GM18873 (cell line): ENCODE measurements at regions not wholly inside any gene's neighbourhood (a gene's known extent, or its start where the extent isn't known, plus 50 kb on each side); places are given as distances from the start of the nearest gene placed in this dataset.
"Not testable (repeated sequence)": the region's sequence is repeated elsewhere in the genome, so short reads cannot be mapped to it uniquely, and the experiment has no call there.

Experiments
- ATAC-seq: cut with Tn5 transposase; IDR thresholded peaks from one replicate; pipeline ENCODE4 v1.9.1; 2021; ENCODE audit warnings: mild to moderate bottlenecking, moderate library complexity, moderate number of reproducible peaks; ENCODE audit not compliant: unreplicated experiment, low FRiP score

GRCh38 chr18:51323961-51324360, 126.5 kb upstream of the MEX3C start:
- no peak for ATAC-seq

DNA sequence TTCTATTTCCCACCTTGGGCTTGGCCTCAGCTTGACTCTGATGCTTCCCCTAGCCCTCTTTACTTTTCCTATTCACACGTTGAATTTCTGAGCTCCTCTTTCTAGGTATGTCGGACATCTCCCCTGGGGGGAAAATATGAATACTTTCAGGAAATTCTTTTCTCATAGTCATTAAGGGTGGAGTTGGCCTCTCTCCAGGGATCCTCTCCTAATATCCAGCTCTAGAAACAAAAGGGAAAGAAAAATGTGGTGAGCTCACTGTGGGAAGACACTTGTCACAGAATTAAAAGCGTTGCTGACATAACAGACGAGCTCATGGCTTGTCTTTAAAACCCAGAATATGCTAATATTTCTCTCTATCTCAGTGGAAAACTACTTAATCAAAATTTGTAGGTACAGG, 132.7 kb upstream of the MEX3C start:
- no peak for ATAC-seq

GRCh38 chr18:51330739-51331138, 133.3 kb upstream of the MEX3C start:
- ATAC-seq, result no peak

- no peak for ATAC-seq
These were observed 139.9 kb upstream of the MEX3C start for GRCh38 chr18:51337406-51337805.

DNA sequence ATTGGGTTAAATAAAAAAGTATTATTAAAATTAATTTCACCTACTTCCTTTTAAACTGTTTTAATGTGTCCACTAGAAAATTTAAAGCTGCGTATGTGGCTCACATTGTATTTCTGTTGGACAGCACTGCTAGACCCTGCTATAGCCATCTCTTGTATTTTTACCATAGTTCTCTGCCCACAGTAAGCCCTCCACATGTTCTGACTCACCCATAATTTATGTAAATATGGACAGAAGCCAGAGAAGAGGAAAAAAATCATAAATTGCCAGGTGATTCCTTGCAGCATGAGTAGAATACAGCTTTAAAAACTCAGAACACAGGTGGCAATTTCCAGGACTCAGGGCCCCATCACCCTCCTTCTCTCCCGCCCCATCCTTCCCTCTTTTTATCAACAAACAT, 142.4 kb upstream of the MEX3C start:
- ATAC-seq, result no peak

DNA sequence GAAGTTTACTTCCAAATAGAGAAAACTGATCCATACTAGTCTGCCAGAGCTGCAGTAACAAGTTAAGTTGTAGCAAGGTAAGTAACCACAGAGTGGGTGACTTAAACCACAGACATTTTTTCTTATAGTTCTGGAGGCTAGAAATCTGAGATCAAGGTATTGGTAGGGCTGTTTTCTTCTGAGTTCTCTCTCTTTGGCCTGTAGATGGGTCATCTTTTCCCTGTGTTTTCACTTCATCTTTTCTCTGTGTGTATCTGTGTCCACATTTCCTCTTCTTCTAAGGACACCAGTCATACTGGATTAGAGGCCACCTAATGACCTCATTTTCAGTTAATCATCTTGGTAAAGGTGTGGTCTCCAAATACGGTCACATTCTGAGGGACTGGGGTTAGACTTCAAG, 142.9 kb upstream of the MEX3C start:
- ATAC-seq, result no peak

DNA sequence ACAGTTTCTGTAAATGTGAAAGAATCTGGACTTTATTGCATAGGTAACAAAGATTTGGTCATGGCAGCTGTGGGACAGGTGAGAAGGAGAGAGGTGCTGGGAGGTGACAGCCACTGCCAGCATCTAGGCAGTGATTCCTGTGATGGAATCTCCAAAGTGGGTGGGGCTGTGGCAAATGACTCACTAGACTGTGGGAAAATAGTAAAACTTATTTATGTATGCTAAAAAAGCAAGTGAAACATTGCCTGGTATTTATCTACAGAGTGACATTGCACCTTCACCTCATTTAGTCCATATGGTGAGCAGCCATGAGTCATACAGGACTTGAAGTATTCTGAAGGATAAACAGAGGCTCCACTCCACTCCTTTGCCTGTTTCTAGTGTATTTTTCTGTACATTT, 145.3 kb upstream of the MEX3C start:
- ATAC-seq, result no peak

- ATAC-seq, result no peak
These were observed 148.4 kb upstream of the MEX3C start for GRCh38 chr18:51345848-51346391.

DNA sequence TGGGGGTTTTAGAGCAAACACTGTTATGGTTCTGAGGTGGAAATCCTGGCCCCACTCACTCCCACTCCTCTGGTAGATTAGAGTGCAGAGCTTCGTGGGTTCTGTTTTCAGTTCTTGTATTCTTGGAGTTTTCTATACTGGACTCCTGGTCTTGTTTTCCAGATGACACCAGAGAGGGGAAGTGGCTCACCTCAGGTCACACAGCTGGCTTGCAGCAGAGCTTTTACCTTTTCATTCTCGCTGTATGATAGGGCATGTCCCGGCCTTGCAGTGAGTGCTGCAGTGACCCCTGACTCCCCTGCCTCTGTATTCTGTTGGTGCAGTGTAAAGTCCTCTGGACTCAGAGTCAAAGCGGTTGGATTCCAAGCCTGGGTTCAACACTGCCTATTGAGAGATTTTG, 148.9 kb upstream of the MEX3C start:
- no peak for ATAC-seq

DNA sequence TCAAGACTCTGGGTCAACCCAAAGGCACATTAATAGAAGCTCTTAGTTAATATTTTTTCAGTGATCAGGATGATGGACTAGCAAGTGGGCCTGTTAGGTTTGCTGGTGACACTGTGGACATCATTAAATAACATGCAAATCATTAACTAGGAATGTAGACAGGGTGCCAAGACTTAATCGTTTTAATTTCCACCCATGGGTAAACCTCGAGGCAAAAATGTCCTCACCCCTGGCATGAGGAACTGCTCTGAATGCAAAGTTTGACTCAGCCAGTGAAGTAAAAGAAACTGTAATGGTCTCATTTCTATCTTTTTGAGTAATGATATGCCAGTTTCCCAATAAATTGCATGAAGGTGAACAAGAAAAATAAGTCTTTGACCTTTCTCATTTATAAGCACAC, 152.6 kb upstream of the MEX3C start:
- no peak for ATAC-seq

DNA sequence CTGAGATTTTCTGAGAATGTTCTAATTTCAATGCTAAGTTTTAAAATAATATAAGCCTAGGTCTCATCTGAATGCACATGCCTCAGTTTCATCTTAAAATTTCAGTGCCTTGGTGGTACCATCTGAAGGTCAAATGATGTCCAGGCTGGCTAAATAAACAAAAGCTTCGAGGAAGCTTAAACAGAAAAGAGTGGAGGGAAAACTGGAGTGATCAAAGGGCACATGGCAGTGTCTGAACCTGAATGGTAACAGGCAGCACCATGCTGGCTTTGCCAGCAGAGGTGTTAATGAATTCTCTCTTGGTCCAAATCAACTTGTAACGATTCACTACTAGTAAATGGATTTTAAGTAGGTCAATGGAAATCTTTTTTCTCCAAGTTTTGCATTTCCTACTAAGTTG, 158.4 kb upstream of the MEX3C start:
- ATAC-seq, result no peak

GRCh38 chr18:51360301-51360700, 162.8 kb upstream of the MEX3C start:
- not testable (repeated sequence) for ATAC-seq

- ATAC-seq, result peak; percentile 60
These were observed 163.8 kb upstream of the MEX3C start for GRCh38 chr18:51361130-51361860.

- no peak for ATAC-seq
These were observed 165.9 kb upstream of the MEX3C start for GRCh38 chr18:51363384-51363783.

- ATAC-seq, result no peak
These were observed 173.5 kb upstream of the MEX3C start for GRCh38 chr18:51370996-51371395.

- no peak for ATAC-seq
These were observed 174.4 kb upstream of the MEX3C start for GRCh38 chr18:51371929-51372328.

DNA sequence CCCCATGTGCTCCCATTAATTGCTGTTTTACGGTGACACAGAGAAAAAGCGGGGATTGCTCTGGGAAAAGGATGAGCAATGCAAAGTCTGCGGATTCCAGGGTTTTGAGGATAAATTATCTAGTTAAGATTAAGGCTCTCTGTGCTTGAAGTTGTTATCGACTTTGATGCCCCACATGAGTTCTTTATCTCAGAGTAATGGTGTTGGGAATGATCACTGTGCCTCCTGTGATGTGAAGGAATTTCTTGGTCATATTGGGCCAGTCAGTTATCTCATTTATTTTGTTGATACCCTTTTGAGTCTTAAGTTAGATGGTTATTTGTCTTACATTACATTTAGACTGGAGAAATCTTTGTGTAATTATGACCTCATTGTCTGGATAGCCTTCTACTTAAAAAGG, 184.6 kb upstream of the MEX3C start:
- ATAC-seq, result no peak

DNA sequence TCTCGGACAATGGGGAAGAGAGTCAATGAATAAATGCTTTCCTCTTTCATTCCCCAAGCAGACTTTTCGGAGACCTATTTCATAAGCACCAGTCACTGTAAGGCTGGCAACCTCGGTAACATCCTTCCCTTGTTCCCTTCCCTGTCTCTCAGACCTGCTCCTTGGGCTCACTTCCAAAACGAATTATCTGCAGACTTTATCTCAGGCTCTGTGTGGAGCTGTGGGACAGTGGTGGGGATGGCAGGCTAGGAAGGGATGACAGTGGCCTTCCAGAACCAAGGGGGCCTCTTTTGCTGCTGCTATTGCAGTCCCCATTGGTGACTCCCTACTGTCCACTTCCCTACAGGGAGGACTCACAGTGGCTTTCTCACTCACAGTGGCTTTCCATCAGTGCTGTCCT, 185.6 kb upstream of the MEX3C start:
- ATAC-seq, result no peak

DNA sequence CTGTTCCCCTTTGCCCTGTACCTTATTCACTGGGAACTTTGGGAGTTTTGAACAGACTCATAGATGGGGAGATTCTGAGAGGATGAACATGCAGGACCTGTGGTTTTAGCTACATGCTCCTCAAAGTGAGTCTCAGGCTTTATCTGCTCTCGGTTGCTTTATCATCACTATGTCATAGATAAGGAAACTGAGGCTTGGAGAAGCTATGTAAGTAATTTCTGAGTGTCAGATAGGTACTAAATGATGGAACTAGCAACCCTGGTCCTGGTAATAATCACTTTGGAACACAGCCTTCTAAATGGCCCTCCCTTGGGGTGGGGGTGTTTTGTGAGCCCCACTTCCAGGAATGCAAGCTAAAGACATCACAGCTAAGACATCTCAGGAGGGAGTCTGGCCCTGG, 186.2 kb upstream of the MEX3C start:
- ATAC-seq, result no peak

DNA sequence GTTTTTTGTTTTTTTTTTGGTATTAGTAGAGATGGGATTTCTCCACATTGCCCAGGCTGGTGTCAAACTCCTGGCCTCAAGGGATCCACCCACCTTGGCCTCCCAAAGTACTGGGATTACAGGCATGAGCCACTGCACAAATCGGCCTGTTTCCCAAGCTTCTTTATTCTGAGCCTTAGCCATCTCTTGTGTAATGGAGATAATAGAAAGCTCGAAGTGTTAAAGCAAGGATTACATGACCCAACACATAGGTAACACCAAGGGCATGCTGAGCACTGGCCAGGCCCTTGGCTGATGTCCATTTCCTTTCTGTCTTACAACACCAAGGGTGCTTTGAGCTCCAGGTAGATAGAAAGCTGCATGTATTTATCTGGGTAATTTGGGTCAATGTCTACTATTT, 187.8 kb upstream of the MEX3C start:
- ATAC-seq, result no peak

GRCh38 chr18:51390702-51391101, 193.2 kb upstream of the MEX3C start:
- no peak for ATAC-seq

DNA sequence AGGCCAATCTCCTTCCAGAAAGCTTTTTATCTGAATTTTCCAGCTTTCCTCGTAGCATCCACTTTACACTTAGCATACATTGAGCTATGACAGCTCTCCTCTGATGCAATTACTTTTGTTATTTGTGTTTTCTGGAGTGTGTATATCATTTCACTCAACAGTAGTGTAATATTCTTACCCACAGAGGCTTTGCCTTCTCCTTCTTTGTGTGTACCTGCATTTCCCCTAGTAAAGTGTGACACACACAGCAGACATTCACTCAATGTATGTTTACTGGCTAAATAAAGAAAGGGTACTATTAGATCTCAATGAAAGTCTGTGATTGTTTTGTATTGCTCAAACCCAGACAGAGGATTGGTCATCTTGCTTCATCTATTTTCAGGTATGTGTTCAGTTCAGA, 193.7 kb upstream of the MEX3C start:
- ATAC-seq, result no peak

DNA sequence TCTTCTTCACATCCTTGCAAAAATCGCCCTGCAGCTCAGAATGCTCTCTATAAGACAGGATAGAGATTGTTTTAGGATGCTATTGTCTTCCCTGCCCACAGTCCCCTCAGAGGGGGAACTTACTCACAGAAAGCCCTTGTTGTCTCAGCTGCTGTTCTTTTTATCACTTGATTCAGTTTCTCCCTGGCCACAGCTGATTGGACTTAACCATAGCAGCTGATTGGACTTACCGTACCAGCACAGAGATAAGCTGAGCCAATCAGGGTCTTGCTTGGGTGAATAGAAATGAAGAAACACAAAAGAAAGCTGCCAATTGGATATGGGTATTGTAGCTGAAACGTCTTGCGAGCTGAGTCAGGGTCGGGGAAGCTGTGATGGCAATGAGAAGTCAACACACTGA, 194.2 kb upstream of the MEX3C start:
- no peak for ATAC-seq
